GM18511 (cell line): ENCODE measurements at regions not wholly inside any gene's neighbourhood (a gene's known extent, or its start where the extent isn't known, plus 50 kb on each side); places are given as distances from the start of the nearest gene placed in this dataset.
"Not testable (repeated sequence)": the region's sequence is repeated elsewhere in the genome, so short reads cannot be mapped to it uniquely, and the experiment has no call there.

ENCODE experiments used
- ATAC-seq: cut with Tn5 transposase; IDR thresholded peaks from one replicate; pipeline ENCODE4 v1.9.1; 2021; ENCODE audit warnings: mild to moderate bottlenecking, moderate library complexity; ENCODE audit not compliant: unreplicated experiment

DNA sequence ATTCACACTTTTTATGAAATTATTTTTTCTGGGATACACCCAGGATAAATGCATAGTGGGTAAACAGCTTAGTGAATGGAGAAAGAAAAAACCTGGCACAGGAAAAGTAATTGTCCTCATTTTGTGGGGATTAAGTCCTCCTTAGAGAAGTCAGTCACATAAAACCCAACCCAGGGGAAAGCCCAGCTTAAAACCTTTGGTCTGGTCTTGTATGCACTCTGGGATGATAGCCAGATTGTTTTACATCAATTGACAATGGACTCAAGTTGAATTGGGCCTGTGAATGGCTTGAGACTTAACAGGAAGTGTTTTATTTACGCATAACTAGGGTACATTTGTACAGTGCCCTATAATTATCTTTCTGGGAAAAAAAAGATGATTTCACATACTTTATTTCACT lies 561.3 kb upstream of the GRIA3 start:
- no peak for ATAC-seq

DNA sequence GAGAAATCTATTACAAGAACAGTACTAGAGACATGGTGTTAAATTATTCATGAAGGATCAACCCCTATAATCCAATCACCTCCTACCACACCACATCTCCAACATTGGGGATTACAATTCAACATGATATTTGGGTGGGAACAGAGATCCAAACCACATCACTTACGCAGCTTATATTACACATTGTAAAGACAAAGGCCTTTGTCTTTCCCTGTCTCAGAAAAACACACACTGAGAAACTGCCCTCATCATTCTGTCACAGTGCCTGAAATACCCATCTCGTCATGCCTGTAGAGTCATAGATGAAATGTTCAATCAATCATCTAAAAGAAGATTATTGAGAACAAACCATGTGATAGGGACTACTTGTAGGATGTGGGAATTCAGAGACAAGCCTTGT lies 558.8 kb upstream of the GRIA3 start:
- ATAC-seq = no peak

DNA sequence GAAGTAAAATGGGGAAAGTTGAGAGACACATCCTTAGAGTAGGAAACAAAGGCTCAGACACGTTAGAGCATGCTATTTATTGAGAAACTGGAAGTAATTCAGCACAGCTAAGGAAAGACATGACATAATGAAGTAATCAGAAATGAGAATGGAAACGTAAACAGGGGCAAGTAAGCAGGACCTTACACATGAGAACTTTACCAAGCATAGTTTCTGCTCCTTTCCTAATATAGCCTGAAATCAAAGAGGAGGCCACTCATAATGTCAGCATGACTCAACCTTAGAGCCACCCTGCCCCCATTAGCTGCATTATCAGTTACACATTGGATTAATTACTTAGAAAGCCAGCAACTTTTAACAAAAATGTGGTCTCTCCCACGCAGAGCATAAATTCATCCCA lies 558.3 kb upstream of the GRIA3 start:
- ATAC-seq = no peak

DNA sequence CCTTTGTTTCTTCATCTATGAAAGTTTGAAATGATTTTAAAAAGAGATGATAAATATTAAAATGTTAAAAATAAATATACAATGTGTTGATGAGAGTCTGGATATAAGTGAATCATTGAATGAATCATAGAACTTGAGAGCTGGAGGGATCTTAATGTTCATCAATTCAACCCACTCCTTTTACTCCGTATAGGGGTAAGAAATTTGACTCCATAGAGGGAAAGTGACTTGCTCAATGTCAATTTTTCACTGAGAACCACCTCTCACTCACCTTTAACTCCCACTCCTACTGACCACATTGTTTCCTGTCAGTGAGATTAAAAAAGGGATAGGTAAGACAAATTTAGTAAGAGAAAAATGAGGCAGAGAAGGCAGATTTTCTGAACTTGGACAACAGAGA lies 557.2 kb upstream of the GRIA3 start:
- no peak for ATAC-seq

DNA sequence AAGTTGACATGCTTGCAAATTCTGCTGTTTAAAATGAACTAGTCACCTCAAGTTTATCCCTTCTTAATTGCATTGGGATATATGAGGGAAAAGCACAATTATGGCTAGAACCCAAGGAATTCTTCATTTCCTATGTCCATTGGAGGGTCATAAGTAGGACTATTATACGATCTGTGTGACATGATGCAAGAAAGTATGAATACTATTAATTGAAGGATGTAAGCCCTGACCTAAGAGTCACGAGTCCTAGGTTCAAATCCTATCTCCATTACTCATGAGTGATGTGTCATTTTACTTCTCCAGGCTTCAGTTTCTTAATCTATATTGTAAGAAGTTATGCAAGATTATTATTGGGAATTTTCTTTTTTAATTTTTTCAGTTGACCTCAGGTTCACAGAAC lies 542.9 kb upstream of the GRIA3 start:
- no peak for ATAC-seq

DNA sequence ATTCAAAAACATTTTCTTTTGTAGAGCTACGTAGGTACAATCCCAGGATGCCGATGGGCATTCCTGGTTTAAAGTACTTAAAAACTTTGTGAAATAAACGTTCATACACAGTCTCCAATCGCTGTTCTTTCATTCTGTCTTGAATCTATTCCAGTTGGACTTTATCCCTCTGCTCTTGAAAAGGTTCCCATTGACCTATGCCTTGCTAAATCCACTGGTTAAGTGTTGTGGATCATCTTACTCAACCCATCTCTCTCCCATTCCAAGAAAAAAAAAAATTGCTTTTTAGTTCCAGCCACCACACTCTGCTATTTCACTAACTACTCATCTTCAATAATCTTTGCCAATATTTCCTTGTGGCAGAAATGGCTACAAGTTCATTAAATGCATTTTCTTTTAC lies 542.3 kb upstream of the GRIA3 start:
- ATAC-seq = no peak

DNA sequence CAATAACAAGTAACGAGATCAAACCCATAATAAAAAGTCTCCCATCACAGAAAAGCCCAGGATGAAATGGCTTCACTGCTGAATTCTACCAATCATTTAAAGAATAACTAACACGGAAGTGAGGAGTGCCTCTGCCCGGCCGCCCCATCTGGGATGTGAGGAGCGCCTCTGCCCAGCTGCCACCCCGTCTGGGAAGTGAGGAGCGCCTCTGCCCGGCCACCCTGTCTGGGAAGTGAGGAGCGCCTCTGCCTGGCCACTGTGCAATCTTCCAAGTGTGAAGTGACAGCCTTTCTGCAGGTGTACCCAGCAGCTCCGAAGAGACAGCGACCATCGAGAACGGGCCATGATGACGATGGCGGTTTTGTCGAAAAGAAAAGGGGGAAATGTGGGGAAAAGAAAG lies 528.8 kb upstream of the GRIA3 start:
- ATAC-seq = not testable (repeated sequence)

DNA sequence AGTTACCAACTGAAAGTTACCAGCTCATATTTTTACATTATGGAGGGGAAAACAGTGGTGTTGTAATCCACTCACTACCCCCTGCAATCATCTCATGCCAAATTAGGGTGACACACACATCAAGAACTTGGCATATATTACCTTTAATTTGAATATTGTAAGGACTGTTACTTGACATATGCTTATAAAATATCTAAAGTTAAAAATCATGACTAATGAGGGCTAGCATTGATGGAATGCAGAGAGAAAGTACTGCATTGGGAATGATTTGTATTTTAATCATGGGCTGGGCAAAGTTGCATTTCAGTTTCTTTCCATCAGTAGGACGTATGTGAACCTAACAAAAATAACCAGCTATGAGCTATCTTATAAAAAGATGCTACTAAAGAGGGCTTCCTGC lies 517.5 kb upstream of the GRIA3 start:
- no peak for ATAC-seq

DNA sequence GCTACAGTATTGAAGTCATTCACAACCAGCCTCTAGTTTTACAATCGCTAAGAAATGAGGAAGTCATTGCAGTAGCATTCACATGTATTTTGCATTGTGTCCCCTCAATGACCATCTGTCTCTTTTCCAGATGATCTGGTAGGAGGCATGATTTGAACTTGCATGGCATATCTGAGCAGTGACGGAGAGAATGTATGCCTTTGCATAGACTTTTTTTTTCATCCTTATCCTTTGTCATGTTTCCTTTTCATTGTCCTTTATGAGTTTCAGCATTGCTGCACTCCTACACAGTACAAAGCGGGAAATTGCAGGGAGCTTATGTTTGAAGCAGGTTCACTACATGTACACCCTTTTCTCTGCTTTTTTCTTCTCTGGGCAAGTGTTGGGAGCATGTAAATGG lies 516.4 kb upstream of the GRIA3 start:
- no peak for ATAC-seq

DNA sequence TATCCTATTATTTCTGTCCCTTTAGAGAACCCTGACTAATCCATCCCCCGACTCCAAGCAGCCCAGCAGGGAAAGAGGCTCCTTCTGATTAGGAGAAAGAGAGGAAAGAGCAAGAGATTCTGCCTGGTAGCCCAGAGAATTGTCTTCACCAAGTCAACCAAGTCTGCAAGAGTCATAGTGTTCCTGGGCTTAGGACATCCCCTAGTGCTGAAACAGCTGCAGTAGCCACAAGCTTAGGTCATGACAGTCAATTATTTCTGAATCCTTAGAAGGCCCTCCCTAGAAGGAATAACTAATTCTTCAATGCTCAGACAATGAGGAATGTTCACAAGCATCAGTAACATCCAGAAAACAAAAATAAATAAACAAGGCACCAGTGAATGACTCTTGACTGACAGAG lies 480.3 kb upstream of the GRIA3 start:
- no peak for ATAC-seq

DNA sequence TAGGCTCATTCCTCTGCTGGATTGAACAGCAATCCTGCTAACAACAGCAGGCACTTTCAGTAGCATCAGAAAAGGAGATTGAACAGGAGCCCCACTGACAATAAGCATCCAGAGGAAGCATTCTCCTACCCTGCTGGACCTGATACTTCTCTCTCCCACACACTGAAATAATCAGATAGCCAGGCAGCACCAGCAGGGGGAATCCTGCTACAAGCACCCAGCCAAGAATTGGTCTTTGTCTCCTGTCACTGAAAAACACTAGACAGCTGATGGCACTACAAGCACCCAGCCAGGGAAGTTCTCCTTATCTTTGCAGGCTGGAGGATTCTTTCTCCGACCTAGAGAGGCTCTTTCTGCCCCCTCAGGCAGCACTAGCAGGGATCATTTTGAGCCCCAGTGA lies 444.3 kb upstream of the GRIA3 start:
- ATAC-seq = no peak

DNA sequence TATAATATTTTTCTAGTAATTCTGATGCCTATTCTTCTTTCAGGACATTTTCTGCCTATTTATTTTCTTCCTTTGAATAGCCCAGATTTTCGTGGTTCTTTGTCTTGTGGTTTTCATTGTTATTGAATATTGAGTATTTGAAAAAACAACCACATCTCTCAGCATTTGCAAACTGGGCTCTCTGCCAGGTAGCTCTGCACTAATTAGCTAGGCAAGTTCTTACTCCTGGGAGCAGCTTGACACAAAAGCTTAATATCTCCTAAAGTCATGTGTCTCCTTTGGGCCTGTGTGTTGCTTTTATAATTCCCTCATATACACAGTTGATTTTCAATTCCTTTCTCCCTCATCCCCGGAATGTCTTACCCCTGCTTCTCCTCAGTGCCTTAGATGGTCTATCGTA lies 413.5 kb upstream of the GRIA3 start:
- no peak for ATAC-seq

DNA sequence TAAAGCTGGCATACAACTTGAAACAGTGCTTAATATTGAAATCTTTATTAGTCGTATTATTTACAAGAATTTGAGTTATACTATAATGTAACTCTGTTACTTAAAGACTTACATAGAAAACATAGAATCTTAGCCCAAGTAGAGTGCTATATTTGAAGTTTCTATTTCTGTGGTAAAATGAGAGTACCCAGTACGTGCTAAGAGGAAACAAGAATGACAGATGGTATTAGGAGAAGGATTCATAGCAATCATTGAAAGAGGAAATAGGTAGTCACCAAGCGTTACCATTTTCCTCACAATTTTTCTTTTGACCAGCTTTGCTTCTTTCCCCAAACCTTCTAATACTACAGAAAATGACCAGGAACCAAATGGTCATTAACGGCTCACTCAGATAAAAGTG lies 412.1 kb upstream of the GRIA3 start:
- ATAC-seq = no peak

DNA sequence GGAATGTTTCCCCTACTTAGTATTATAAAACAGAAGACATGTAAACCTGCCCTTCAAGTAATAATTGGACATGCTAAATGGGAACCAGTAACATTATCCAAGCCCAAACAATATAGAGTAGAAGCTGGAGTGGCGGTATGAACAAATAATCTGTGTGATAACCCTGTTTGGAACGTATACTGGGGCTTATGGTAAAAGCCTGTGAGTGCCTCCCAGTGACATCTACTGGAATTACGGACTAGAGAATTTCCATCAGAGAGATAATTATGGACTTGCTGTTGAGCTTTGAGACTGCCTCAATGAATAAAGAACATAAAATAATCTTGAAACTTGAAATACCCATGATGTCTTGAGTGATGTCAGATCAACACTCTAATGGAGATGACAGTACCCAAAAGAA lies 406.3 kb upstream of the GRIA3 start:
- no peak for ATAC-seq

DNA sequence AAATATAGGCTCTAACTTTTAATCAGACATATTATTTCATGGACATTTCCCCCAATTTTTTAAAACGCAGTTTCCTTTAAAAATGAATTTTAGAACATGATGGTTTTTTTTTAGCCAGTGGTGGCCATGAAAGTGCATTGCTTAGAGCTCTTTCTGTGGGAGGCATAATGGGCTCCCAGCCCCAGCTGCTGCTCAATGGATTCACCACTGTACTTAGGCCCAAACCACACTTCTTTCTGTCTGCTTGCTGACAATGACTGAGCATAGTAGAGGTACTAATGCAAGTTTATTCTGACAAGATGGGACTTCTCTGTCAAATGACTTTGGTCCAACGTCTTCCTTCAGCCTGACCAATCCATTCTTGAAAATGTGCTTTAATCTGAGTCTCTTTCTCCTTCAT lies 400.2 kb upstream of the GRIA3 start:
- no peak for ATAC-seq

DNA sequence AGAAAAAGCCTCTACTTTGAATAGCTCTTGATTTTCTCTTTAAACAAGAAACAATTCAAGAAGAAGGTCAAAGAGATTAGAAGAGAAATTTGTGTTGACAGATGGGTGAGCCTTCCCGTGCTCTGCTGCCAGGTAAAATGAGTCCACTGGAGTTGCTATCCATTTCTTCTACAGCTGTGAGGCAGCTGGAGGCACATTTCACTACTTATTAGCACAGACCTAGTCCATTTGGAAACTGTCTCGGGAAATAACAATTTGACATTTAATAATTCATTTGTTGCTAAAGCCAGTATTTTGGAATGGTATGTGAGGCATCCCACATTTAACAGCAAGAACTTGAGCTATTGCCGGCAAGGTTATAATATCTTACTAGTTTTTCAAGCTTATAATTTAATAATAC lies 396.8 kb upstream of the GRIA3 start:
- no peak for ATAC-seq

DNA sequence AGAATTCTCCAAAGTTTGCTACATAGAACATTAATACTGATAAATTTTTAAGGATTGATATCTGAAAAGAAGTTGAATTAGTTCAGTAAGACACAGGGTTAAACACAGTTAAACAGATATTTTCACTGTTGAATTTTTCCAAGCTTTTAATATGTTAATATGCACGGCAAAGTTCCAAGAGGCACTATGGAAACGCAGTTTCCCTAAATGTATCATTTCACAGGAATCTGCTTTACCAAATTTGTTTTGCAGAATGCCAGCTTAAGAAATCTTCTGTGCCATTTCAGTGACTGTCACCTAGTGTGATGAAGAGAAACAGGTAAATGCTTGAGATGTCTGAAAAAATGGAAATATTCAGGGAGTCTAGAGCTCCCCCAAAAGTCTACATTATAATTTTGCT lies 395.9 kb upstream of the GRIA3 start:
- ATAC-seq = no peak

DNA sequence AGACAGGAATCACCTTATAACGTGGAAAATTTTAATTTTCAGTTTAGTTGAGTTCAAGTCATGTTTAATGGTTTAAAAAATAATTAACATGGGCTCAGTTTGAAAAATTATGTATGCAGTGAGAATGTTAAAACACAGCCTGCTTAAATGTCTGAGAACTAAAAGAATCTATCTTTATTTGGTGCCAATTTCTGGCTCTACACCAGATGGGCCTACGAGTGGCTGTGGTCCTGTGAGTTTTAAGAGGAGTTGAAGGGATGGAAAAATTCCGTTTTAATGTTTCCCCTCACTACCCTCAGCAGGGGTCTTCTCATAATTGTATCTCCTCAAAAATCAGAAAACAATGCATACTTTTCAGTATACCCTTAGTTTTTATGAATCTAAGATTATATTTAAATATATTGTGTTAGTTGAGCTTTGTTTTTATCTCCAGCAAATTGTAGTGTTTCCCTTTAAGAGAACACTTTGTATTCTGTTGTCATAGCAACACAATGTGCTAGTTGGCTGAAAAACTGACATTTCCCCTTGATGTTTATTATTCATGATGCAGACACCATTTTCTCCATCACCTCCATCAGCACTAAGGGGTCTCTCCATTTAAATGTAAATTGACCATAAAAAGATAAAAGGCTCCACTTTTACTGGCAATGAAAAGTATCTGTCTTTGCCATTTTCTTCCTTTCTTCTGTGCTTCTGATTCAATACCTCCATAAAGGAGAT lies 393.5 kb upstream of the GRIA3 start:
- no peak for ATAC-seq

DNA sequence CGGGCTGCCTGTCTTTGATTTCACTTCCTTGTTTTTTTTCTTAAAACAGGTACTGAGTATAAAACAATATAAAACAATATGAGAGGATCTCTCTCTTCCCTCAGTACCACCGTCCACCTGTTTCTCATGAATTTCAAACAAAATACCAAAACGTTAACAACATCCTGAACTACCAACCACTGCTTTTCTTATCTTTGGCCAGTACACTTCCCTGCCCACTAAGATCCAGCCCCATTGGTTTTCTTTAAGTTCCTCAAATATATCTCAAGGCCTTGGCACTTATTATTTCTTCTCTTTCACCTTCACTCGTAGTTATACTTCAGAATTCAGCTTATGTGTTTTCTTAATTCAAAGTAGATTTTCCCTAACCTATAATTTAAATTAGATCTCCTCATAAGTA lies 370.2 kb upstream of the GRIA3 start:
- no peak for ATAC-seq

DNA sequence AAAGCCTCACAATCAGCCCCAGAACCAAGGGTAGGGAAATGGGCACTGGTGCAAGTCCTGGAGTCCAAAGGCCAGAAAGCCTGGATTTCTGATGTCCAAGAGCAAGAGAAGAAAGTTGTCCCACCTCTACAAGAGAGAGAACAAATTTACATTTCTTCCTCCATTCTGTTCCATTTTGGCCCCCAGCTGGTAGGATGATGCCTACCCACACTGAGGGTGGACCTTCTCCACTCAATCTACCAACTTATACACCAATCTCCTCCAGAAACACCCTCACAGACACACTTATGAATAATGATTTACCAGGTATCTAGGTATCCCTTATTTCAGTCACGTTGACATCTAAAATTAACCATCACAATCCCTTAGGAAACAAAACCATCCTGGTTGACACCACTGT lies 367.8 kb upstream of the GRIA3 start:
- ATAC-seq = no peak

DNA sequence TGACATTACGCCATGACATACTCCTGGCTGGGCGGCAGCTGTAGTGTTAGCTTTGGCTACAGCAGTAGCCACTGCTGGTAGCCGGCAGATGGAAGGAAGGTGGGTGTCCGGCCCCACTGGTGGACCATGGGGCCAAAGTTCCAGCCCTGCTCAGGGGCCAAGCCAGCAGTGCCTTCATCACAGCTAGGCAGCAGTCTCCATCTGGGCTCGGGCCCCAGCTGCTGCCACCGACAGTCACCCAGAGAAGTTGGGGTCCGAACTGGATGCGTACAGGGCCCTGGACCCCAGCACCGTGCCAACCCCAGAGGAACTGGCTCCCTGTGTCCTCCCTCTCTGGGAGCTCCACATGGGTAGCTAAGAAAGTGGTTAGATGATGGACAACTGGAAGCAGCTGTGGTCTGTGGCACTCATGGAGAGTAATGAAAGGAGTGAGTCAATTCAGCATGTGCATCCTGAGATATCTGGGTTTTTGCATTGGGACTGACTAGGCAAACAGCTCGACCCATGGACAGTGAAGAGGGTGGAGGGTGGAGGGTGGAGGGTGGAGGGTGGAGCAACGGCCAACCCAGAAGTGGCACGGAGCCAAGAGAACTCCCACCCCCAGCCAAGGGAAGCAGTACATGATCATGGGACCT lies 366.6 kb upstream of the GRIA3 start:
- no peak for ATAC-seq

DNA sequence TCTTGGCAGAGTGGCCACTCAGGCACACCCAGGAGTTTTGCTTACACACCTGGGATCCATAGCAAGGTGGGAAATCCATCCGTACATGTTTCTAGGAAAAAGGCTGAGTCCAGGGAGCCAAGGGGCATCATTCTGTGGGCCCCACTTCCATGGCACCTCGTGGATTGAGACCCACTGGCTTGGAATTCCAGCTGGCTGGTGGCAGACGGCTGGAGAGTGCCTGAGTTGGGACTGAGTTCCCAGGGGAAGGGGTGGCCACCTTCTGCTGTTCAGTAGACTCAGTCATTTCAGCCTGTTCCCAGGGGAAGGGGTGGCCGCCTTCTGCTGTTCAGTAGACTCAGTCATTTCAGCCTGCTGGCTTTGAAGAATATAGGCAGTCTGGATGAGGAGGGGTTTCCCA lies 366.0 kb upstream of the GRIA3 start:
- ATAC-seq = no peak

DNA sequence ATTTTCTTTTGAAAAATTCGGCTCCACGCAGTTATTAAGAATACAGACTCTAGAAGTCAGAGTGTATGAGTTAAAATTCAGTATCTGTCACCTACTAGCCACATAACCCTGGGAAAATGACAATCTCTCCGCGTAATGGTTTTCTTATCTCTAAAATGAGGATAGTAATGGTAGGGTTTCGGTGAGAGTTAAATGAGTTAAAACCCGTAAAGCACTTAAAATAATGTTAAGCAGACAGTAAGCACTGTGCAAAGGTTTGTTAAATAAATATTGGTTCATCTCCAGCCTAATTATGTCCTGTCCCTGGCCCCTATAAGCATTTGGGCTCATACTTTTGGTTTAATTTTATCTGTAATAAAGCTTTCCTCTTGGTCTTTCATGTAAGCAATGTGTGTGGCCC lies 350.8 kb upstream of the GRIA3 start:
- ATAC-seq = no peak
